HEK293 (cell line): ENCODE measurements at regions not wholly inside any gene's neighbourhood (a gene's known extent, or its start where the extent isn't known, plus 50 kb on each side); places are given as distances from the start of the nearest gene placed in this dataset.

Source experiments
- CTCF ChIA-PET: fragments of 350-600 bp; formaldehyde crosslinking; extraction: SDS; loops from one replicate; lab custom pipeline; 2021; ENCODE audit warnings: antibody characterized with exemption; lab: Yijun Ruan, JAX
- POLR2A ChIA-PET: fragments of 300-600 bp; formaldehyde crosslinking; extraction: SDS; loops from one replicate; lab custom pipeline; 2020; ENCODE audit warnings: antibody characterized with exemption, inconsistent platforms; lab: Yijun Ruan, JAX
- H3K27ac ChIP-seq: fragments of 200-500 bp; sonication (Bioruptor generic); 2 replicates; pipeline ENCODE4 v1.5.1; 2014; ENCODE audit warnings: low read depth, low read length, control low read depth, inconsistent platforms; ENCODE audit errors: extremely low read depth
- H3K36me3 ChIP-seq, 2 experiments: fragments of 200-500 bp in 1 of 2; sonication (Bioruptor generic) in 1 of 2; 1 replicate in 1 of 2; 2 replicates in 1 of 2; pipeline ENCODE4 v1.5.1; 2014 to 2017; ENCODE audit warnings: inconsistent platforms in 2 of 2, low read length in 2 of 2; ENCODE audit not compliant: control insufficient read depth in 2 of 2, insufficient read depth in 1 of 2
- H3K4me1 ChIP-seq: fragments of 200-500 bp; sonication (Bioruptor generic); 2 replicates; pipeline ENCODE4 v1.5.1; 2014; ENCODE audit warnings: mild to moderate bottlenecking, low read length, inconsistent platforms; ENCODE audit not compliant: control insufficient read depth, insufficient read depth
- H3K4me3 ChIP-seq: 2 replicates; pipeline ENCODE4 v1.5.1; 2011; ENCODE audit warnings: low read depth, mild to moderate bottlenecking, control low read depth, low read length, moderate library complexity
- H3K9me3 ChIP-seq: fragments of 200-500 bp; sonication (Bioruptor generic); 2 replicates; pipeline ENCODE4 v1.5.1; 2014; ENCODE audit warnings: low read depth, low read length, inconsistent platforms; ENCODE audit not compliant: control insufficient read depth, insufficient read depth
- FEZF1 ChIP-seq: fragments of 450-650 bp; formaldehyde crosslinking; IDR thresholded peaks from 2 replicates; pipeline ENCODE4 v1.5.1; 2016; ENCODE audit warnings: missing biosample characterization, missing genetic modification characterization
- HIC1 ChIP-seq: fragments of 450-650 bp; formaldehyde crosslinking; IDR thresholded peaks from 2 replicates; pipeline ENCODE4 v1.5.1; 2016; ENCODE audit warnings: missing biosample characterization, missing genetic modification characterization
- PATZ1 ChIP-seq: fragments of 450-650 bp; formaldehyde crosslinking; IDR thresholded peaks from 2 replicates; pipeline ENCODE4 v1.5.1; 2016; ENCODE audit warnings: missing biosample characterization, missing genetic modification characterization
- REPIN1 ChIP-seq: fragments of 450-650 bp; formaldehyde crosslinking; IDR thresholded peaks from 2 replicates; pipeline ENCODE4 v1.5.1; 2017; ENCODE audit warnings: missing biosample characterization, missing genetic modification characterization, low read depth
- SP3 ChIP-seq: fragments of 450-650 bp; formaldehyde crosslinking; IDR thresholded peaks from 2 replicates; pipeline ENCODE4 v1.5.1; 2016; ENCODE audit warnings: missing biosample characterization, missing genetic modification characterization
- TRIM28 ChIP-seq: IDR thresholded peaks from 2 replicates; pipeline ENCODE4 v1.6.1; 2011; ENCODE audit warnings: low read length, control low read depth, borderline replicate concordance
- YY1 ChIP-seq: fragments of 450-650 bp; formaldehyde crosslinking; IDR thresholded peaks from 2 replicates; pipeline ENCODE4 v1.5.1; 2018; ENCODE audit warnings: missing biosample characterization, missing genetic modification characterization
- ZBTB48 ChIP-seq: fragments of 450-650 bp; formaldehyde crosslinking; IDR thresholded peaks from 2 replicates; pipeline ENCODE4 v1.5.1; 2016; ENCODE audit warnings: missing biosample characterization, missing genetic modification characterization
- ZEB2 ChIP-seq: fragments of 450-650 bp; formaldehyde crosslinking; IDR thresholded peaks from 2 replicates; pipeline ENCODE4 v1.5.1; 2016; ENCODE audit warnings: missing biosample characterization, missing genetic modification characterization
- ZFP69B ChIP-seq: fragments of 450-650 bp; formaldehyde crosslinking; IDR thresholded peaks from 2 replicates; pipeline ENCODE4 v1.5.1; 2016; ENCODE audit warnings: missing biosample characterization, missing genetic modification characterization
- ZIC2 ChIP-seq: fragments of 450-650 bp; formaldehyde crosslinking; IDR thresholded peaks from 2 replicates; pipeline ENCODE4 v1.5.1; 2016; ENCODE audit warnings: missing biosample characterization, missing genetic modification characterization
- ZNF112 ChIP-seq: fragments of 450-650 bp; formaldehyde crosslinking; IDR thresholded peaks from 2 replicates; pipeline ENCODE4 v1.5.0; 2017; ENCODE audit warnings: missing biosample characterization, missing genetic modification characterization
- ZNF133 ChIP-seq: fragments of 450-650 bp; formaldehyde crosslinking; IDR thresholded peaks from 2 replicates; pipeline ENCODE4 v1.5.1; 2016; ENCODE audit warnings: missing biosample characterization, missing genetic modification characterization
- ZNF138 ChIP-seq: fragments of 450-650 bp; formaldehyde crosslinking; IDR thresholded peaks from 2 replicates; pipeline ENCODE4 v1.5.1; 2016; ENCODE audit warnings: missing biosample characterization, missing genetic modification characterization, borderline replicate concordance
- ZNF174 ChIP-seq: fragments of 450-650 bp; formaldehyde crosslinking; IDR thresholded peaks from 2 replicates; pipeline ENCODE4 v1.5.0; 2017; ENCODE audit warnings: missing biosample characterization, mild to moderate bottlenecking, missing genetic modification characterization
- ZNF221 ChIP-seq: fragments of 450-650 bp; formaldehyde crosslinking; IDR thresholded peaks from 2 replicates; pipeline ENCODE4 v1.5.1; 2017; ENCODE audit warnings: missing biosample characterization, missing genetic modification characterization, borderline replicate concordance
- ZNF223 ChIP-seq: fragments of 450-650 bp; formaldehyde crosslinking; IDR thresholded peaks from 2 replicates; pipeline ENCODE4 v1.5.1; 2016; ENCODE audit warnings: missing biosample characterization, missing genetic modification characterization
- ZNF335 ChIP-seq: fragments of 450-650 bp; formaldehyde crosslinking; conservative IDR thresholded peaks from 2 replicates; pipeline ENCODE4 v1.5.1; 2016; ENCODE audit warnings: missing biosample characterization, missing genetic modification characterization
- ZNF48 ChIP-seq: fragments of 450-650 bp; formaldehyde crosslinking; IDR thresholded peaks from 2 replicates; pipeline ENCODE4 v1.5.1; 2016; ENCODE audit warnings: missing biosample characterization, missing genetic modification characterization
- ZNF530 ChIP-seq: fragments of 450-650 bp; formaldehyde crosslinking; IDR thresholded peaks from 2 replicates; pipeline ENCODE4 v1.5.1; 2016; ENCODE audit warnings: low read depth, missing biosample characterization, missing genetic modification characterization
- ZNF549 ChIP-seq: fragments of 450-650 bp; IDR thresholded peaks from 2 replicates; pipeline ENCODE4 v1.5.1; 2018; ENCODE audit warnings: missing biosample characterization, missing genetic modification characterization, mild to moderate bottlenecking, inconsistent platforms, moderate library complexity
- ZNF558 ChIP-seq: fragments of 450-650 bp; formaldehyde crosslinking; IDR thresholded peaks from 2 replicates; pipeline ENCODE4 v1.5.1; 2016; ENCODE audit warnings: missing biosample characterization, missing genetic modification characterization
- ZNF585B ChIP-seq: fragments of 450-650 bp; formaldehyde crosslinking; IDR thresholded peaks from 2 replicates; pipeline ENCODE4 v1.5.1; 2016; ENCODE audit warnings: missing biosample characterization, missing genetic modification characterization
- ZNF843 ChIP-seq: fragments of 450-650 bp; formaldehyde crosslinking; IDR thresholded peaks from 2 replicates; pipeline ENCODE4 v1.5.1; 2016; ENCODE audit warnings: missing biosample characterization, missing genetic modification characterization
- ZSCAN4 ChIP-seq: fragments of 450-650 bp; formaldehyde crosslinking; IDR thresholded peaks from 2 replicates; pipeline ENCODE4 v1.5.1; 2017; ENCODE audit warnings: missing biosample characterization, missing genetic modification characterization

GRCh38 chr13:65860306-65860705, 1369.8 kb downstream of the PCDH9 start (continued):
- TF ChIP-seq ZNF843 (no peak), YY1 (no peak), FEZF1 (tag by site-specific recombination) (no peak), ZNF138 (tag by site-specific recombination) (no peak), ZFP69B (tag by site-specific recombination) (no peak), ZIC2 (no peak), ZNF585B (tag by site-specific recombination) (no peak), ZNF112 (tag by site-specific recombination) (no peak), ZNF223 (tag by site-specific recombination) (no peak), ZNF558 (tag by site-specific recombination) (no peak)

- TF ChIP-seq ZSCAN4 (tag by site-specific recombination) = no peak
- no peak for TF ChIP-seq ZBTB48 (tag by site-specific recombination)
- no peak for TF ChIP-seq ZNF549 (tag by site-specific recombination)
- TF ChIP-seq, all 188 proteins: peak for 0
- no peak overlapping the region for H3K27ac ChIP-seq
- H3K4me3 ChIP-seq = no peak overlapping the region
- no peaks in the 10 kb centered on the region for H3K4me1 ChIP-seq
- H3K9me3 ChIP-seq = no peaks in the 10 kb centered on the region
- H3K36me3 ChIP-seq = no peaks in the 10 kb centered on the region
- POLR2A ChIA-PET = no interaction called here
- CTCF ChIA-PET = no interaction called here
Measured at GRCh38 chr13:65857942-65858565, 1372.1 kb downstream of the PCDH9 start.

- CTCF ChIA-PET = interaction anchor here (1.0 kb wide), 1 partner anchor 244 kb away, joined by 3 read pairs; no protein-coding TSS in a partner anchor
- Histone ChIP-seq H3K27ac (no peak overlapping the region), H3K36me3 (no peaks in the 10 kb centered on the region), H3K4me3 (no peak overlapping the region), H3K4me1 (no peaks in the 10 kb centered on the region), H3K9me3 (no peaks in the 10 kb centered on the region)
- POLR2A ChIA-PET = no interaction called here
- TF ChIP-seq ZNF585B (tag by site-specific recombination) (no peak), ZNF335 (no peak), HIC1 (tag by site-specific recombination) (no peak), ZNF174 (tag by site-specific recombination) (no peak), ZNF48 (no peak), ZNF221 (no peak), ZBTB48 (tag by site-specific recombination) (no peak)
Measured at GRCh38 chr13:65856431-65856830, 1373.7 kb downstream of the PCDH9 start.

- ChIA-PET POLR2A (no interaction called here), CTCF (no interaction called here)
- no peaks in the 10 kb centered on the region for H3K36me3 ChIP-seq
- H3K9me3 ChIP-seq = no peaks in the 10 kb centered on the region
- H3K4me3 ChIP-seq = no peak overlapping the region
- H3K4me1 ChIP-seq = no peaks in the 10 kb centered on the region
- H3K27ac ChIP-seq = no peak overlapping the region
- TF ChIP-seq TRIM28 (no peak), ZNF133 (tag by site-specific recombination) (no peak), YY1 (no peak), ZNF558 (tag by site-specific recombination) (no peak), SP3 (no peak), ZSCAN4 (tag by site-specific recombination) (no peak), REPIN1 (tag by site-specific recombination) (no peak), ZNF221 (no peak), ZEB2 (no peak), PATZ1 (tag by site-specific recombination) (no peak), ZNF530 (tag by site-specific recombination) (no peak)
Measured at GRCh38 chr13:65855242-65855805, 1374.8 kb downstream of the PCDH9 start.
